GM18520 (cell line): ENCODE measurements at regions not wholly inside any gene's neighbourhood (a gene's known extent, or its start where the extent isn't known, plus 50 kb on each side); places are given as distances from the start of the nearest gene placed in this dataset.
A peak's percentile ranks its signal among the peaks of the same experiment; 100 is the strongest.

Experiments used
- ATAC-seq: cut with Tn5 transposase; IDR thresholded peaks from one replicate; pipeline ENCODE4 v1.9.1; 2021; ENCODE audit not compliant: unreplicated experiment

GRCh38 chr5:6198531-6198930 lies 179.8 kb downstream of the MED10 start:
- ATAC-seq, result no peak

DNA sequence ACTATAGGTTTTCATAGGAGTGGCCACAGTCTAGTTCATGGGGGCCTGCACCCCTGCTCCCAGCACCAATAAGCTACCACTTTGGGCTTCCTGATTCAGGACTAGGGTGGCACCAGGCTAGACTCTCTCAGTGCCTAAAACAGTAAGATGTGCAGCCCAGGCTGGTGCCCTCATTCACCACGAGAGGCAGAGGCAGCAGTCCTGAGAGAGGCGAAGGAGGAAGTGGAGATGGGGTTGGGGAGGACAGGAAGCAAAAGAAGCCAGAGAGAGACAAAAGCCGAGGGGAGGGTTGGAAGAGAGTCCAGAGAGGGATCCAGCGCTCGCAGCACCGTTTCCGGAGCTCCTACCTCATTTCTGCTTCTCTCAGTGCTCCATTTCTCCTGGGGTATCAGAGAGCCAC lies 180.9 kb downstream of the MED10 start:
- ATAC-seq, result no peak

DNA sequence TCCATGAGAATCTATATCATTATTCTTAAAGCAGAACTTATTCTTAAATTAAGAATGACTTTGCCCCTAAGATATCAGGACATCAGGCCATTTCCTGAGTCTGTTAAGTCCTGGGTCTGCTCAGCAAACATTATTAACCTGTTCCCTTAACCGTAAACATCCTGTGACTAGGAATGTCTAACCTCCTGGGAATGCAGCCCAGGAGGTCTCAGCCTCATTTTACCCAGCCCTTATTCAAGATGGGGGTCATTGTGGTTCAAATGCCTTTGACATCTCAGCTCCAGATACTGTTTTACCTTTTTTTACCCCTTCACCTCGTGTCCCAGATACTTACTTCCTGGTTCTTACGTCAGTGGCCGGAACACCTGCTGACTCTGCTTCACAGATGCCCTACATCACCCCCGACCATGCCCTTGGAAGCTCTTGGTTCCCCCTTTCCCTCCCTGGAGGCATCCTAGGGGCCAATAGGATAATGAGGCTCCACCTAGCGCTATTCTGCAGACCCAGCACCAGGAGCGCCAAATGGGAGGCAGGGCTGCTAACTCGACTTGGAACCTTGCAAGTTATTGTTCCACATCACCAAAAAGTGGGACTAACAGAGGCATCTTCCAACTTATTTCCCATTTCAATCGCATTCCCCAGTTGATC lies 182.5 kb downstream of the MED10 start:
- ATAC-seq, result no peak

- no peak for ATAC-seq
Observed at GRCh38 chr5:6194906-6195612, 183.3 kb downstream of the MED10 start.

GRCh38 chr5:6194261-6194875 lies 184.0 kb downstream of the MED10 start:
- no peak for ATAC-seq

DNA sequence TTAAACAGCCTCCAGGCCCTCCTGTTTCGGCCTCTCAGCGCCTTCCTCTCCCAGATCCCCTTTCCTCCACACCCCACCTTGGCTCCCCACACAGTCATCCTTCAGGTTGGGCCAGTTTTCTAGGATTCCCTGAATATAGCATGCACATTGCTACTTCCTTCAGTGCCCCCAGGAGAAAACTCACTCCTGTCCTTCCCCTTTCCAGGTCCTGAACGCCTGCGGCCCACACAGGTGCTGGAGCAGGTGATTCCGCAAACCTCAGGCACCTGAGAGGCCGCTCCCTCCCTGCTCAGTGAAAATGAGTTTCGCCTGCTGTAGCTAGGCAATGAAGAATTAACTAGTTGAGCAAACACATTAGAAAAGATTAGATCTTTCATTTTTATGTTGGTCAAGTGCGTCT lies 185.0 kb downstream of the MED10 start:
- no peak for ATAC-seq

GRCh38 chr5:6190838-6191237 lies 187.5 kb downstream of the MED10 start:
- no peak for ATAC-seq

GRCh38 chr5:6188976-6189375 lies 189.4 kb downstream of the MED10 start:
- no peak for ATAC-seq

- peak; percentile 61 for ATAC-seq
Observed at GRCh38 chr5:6188344-6188743, 190.0 kb downstream of the MED10 start.

DNA sequence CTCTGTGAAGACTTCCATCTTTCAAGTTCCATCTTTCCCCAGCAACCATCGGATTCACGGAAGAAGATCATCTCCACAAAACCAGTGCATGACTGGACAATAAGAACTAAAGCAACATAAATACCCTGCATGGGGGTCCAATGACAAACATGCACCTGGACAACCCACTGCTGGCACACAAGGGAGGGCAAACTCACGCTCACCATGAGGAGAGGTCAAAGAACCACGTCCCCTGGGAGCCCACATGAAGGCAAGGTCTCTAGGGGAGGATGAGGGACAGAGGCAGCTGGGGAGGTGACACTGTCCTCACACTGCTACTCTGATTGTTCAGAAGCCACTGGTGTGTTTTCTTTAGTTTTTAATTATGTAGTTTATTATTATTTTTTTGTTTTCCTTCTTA lies 190.8 kb downstream of the MED10 start:
- no peak for ATAC-seq

DNA sequence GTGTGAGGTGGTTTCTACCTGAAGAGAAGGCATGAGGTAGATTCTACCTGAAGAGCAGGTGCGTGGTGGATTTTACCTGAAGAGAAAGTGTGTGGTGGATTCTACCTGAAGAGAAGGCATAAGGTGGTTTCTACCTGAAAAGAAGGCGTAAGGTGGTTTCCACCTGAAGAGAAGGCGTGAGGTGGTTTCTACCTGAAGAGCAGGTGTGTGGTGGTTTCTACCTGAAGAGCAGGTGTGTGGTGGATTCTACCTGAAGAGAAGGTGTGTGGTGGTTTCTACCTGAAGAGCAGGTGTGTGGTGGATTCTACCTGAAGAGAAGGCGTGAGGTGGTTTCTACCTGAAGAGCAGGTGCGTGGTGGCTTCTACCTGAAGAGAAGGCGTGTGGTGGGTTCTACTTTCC lies 192.8 kb downstream of the MED10 start:
- no peak for ATAC-seq

- ATAC-seq, result no peak
Observed at GRCh38 chr5:6184481-6184880, 193.9 kb downstream of the MED10 start.

GRCh38 chr5:6183391-6184390 lies 194.7 kb downstream of the MED10 start:
- no peak for ATAC-seq

- ATAC-seq, result no peak
Observed at GRCh38 chr5:6182271-6182815, 196.0 kb downstream of the MED10 start.

GRCh38 chr5:6181871-6182270 lies 196.5 kb downstream of the MED10 start:
- ATAC-seq, result no peak

DNA sequence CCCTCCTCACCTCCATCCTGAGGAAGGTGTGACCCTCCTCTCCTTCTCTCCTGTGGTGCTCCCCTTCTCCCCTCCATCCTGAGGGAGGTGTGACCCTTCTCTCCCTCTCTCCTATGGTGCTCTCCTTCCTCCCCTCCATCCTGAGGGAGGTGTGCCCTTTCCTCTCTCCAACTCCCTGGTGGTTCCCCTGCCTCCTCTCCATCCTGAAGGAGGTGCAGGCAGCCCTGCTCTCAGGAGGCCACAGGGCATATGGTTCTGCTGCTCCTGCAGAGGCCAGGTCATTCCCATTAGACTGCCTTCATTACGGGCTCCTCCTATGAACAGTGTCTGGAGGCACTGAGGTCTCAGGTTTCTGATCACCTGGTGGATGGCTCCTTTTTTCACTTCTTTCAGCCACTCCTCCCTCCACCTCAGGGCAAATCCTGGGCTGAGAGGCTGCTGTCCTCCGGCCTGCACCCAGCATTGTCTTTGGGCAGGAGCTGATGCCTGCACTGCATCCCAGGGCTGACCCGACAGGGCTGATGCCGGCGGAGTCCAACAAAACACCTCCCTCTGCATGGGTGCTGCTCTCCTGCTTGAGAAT lies 197.1 kb downstream of the MED10 start:
- ATAC-seq, result no peak

- ATAC-seq, result no peak
Observed at GRCh38 chr5:6180231-6180872, 198.0 kb downstream of the MED10 start.

DNA sequence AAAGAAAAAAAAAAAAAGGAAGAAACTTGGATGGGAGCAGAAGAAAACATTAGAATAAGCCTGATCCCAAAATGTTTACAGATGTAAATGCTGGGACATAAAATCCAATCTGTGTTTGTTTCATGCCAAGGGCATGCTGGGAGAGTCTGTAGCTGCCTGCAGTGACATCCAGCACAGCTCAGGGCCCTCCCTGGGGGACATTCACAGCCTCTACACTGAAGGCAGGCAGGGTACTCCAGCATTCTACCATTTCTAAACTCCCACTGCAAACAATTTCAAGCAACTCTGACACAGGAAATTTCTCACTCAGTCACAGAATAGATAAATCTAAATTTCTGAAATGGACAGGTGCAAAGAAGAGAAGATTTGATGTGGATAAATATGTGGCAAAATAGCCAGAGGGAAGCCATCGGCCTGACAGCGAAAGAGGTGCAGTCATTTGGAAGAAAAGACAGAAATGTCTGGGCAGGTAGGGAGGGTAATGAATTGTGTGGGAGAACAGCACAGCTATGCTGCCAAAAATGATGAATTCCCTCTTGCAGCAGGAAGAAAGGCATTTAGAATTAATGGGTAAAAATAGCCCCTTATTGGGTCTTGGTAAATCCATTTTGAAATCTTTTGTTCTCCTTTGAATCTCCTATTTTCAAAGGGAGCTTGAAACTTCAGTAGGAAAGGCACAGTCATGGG lies 199.4 kb downstream of the MED10 start:
- ATAC-seq, result no peak

GRCh38 chr5:6177926-6178325 lies 200.4 kb downstream of the MED10 start:
- no peak for ATAC-seq
